Nephron (organoid): ENCODE measurements at regions not wholly inside any gene's neighbourhood (a gene's known extent, or its start where the extent isn't known, plus 50 kb on each side); places are given as distances from the start of the nearest gene placed in this dataset.
A peak's percentile ranks its signal among the peaks of the same experiment; 100 is the strongest.

ENCODE experiments used
- H3K27ac Mint-ChIP-seq, 3 experiments: 2 replicates each; pipeline ENCODE4 v1.8.0; 2020; ENCODE audit warnings: mixed read lengths in 3 of 3, mild to moderate bottlenecking in 2 of 3, moderate library complexity in 1 of 3
- H3K27me3 Mint-ChIP-seq: 2 replicates; pipeline ENCODE4 v1.8.0; 2021; ENCODE audit warnings: low read depth, mild to moderate bottlenecking, moderate library complexity, mixed read lengths
- H3K36me3 Mint-ChIP-seq: 2 replicates; pipeline ENCODE4 v1.8.0; 2020; ENCODE audit warnings: low read depth, mixed read lengths
- H3K4me1 Mint-ChIP-seq: 2 replicates; pipeline ENCODE4 v1.8.0; 2020; ENCODE audit warnings: mixed read lengths
- H3K4me3 Mint-ChIP-seq, 3 experiments: 2 replicates each; pipeline ENCODE4 v1.8.0; 2020; ENCODE audit warnings: mild to moderate bottlenecking in 3 of 3, mixed read lengths in 3 of 3, moderate library complexity in 2 of 3
- H3K9me3 Mint-ChIP-seq: 2 replicates; pipeline ENCODE4 v1.8.0; 2020; ENCODE audit warnings: mixed read lengths
- TF ChIP-seq, protein P1 (sequence below), 3 experiments: fragments of 200-600 bp; sonication (generic); IDR thresholded peaks; one replicate each; pipeline ENCODE4 v1.5.0; 2021; ENCODE audit warnings: antibody characterized with exemption in 3 of 3; ENCODE audit not compliant: unreplicated experiment in 3 of 3

DNA sequence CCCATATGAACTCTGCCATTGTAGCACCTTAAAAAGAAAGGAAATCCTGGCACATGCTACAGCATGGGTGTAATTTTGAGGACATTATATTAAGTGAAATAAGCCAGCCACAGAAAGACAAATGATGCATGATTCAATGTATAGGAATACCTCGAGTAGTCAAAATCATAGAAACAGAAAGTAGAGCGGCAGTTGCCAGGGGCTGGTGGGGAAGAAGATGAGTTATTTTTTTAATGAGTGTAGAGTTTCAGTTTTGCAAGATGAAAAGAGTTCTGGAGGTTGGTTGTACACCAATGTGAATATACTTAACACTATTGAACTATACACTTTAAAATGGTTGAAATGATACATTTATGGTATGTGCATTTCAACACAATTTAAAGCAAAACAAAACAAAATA lies 133.0 kb downstream of the ZDHHC21 start:
- Mint-ChIP-seq H3K4me3 (no peak overlapping the region), H3K27me3 (peaks cover 8% of the 10 kb centered on the region), H3K4me1 (peaks cover 18% of the 10 kb centered on the region), H3K27ac (no peak overlapping the region), H3K9me3 (no peaks in the 10 kb centered on the region), H3K36me3 (no peaks in the 10 kb centered on the region)
- TF ChIP-seq, protein P1, sequence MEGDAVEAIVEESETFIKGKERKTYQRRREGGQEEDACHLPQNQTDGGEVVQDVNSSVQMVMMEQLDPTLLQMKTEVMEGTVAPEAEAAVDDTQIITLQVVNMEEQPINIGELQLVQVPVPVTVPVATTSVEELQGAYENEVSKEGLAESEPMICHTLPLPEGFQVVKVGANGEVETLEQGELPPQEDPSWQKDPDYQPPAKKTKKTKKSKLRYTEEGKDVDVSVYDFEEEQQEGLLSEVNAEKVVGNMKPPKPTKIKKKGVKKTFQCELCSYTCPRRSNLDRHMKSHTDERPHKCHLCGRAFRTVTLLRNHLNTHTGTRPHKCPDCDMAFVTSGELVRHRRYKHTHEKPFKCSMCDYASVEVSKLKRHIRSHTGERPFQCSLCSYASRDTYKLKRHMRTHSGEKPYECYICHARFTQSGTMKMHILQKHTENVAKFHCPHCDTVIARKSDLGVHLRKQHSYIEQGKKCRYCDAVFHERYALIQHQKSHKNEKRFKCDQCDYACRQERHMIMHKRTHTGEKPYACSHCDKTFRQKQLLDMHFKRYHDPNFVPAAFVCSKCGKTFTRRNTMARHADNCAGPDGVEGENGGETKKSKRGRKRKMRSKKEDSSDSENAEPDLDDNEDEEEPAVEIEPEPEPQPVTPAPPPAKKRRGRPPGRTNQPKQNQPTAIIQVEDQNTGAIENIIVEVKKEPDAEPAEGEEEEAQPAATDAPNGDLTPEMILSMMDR (IDR thresholded peaks at IDR 0.05; ENCODE audit: unreplicated experiment in 3 of 3): no peak

DNA sequence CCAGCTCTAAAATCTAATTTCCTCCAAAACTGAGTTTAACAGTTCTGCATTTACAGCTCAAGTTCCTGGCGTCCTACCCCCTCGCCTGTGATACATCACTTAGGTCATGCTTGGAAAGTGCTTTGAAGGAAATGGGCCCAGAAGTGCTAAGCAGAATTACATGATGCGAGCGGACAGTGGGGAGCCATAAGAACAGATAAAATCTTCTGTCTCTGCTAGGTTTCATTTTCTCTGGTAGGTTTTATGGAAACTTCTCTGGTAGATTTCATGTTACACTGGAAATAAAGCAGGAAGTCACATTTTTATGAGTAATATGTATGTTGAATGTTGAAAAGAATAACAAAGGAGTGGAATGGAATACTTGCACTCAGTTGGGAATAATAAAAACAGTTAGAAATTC lies 138.3 kb downstream of the ZDHHC21 start:
- Mint-ChIP-seq H3K27me3 (peaks cover 4% of the 10 kb centered on the region), H3K36me3 (no peaks in the 10 kb centered on the region), H3K27ac (peak overlapping the region; percentile 69 to 79 (median 71)), H3K9me3 (no peaks in the 10 kb centered on the region), H3K4me3 (no peak overlapping the region), H3K4me1 (peaks cover 7% of the 10 kb centered on the region)
- TF ChIP-seq, protein P1 (IDR thresholded peaks at IDR 0.05; ENCODE audit: unreplicated experiment in 3 of 3): no peak

DNA sequence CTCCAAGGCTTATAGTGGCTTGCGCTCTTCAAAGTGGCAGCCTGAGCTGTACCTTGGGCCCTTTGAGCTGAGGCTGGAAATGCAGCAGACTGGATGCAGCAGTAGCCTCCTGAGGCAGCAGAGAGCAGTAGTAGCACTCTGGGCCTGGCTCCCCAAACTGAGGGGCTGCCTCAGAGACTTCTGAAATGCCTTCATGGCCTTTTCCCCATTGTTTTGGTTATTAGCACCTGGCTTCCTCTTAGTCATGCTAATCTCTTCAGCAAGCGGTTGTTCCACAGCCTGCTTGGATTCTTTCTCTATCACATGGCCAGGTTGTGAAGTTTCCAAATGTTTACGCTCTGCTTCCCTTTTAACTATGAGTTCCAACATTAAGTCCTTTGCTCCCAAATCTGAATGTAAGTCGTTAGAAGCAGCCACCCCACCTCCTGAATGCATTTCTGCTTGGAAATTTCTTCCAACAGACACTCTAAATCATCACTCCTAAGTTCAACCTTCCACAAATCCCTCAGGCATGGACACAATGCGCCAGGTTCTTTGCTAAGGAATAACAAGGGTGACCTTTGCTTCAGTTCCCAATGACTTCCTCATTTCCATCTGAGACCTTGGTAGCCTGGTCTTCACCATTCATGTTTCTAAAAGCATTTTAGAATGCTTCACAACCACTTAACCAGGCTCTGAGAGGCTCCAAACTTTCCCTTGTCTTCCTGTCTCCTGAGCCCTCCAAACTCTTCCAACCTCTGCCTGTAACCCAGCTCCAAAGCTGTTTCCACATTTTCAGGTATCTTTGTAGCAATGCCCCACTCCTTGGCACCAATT lies 145.8 kb downstream of the ZDHHC21 start:
- Mint-ChIP-seq H3K27me3 (no peaks in the 10 kb centered on the region), H3K4me1 (no peaks in the 10 kb centered on the region), H3K27ac (no peak overlapping the region), H3K9me3 (no peaks in the 10 kb centered on the region), H3K36me3 (no peaks in the 10 kb centered on the region), H3K4me3 (no peak overlapping the region)
- TF ChIP-seq, protein P1 (IDR thresholded peaks at IDR 0.05; ENCODE audit: unreplicated experiment in 3 of 3): no peak

DNA sequence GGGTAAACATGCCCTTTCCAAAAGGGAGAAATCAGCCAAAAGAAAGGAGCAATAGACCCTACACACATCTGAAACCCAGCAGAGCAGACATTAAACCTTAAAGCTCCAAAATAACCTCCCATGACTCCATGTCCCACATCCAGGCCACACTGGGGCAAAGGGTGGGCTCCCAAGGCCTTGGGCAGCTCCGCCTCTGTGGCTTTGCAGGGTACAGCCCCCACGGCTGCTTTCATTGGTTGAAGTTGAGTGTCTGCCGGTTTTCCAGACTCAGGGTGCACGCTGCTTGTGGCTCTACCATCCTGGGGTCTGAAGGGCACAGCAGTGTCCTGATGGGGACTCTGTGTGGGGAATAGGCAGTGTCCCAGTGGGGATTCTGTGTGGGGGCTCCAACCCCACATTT lies 146.5 kb downstream of the ZDHHC21 start:
- Mint-ChIP-seq H3K9me3 (no peaks in the 10 kb centered on the region), H3K27me3 (no peaks in the 10 kb centered on the region), H3K27ac (no peak overlapping the region), H3K36me3 (no peaks in the 10 kb centered on the region), H3K4me3 (no peak overlapping the region), H3K4me1 (no peaks in the 10 kb centered on the region)
- TF ChIP-seq, protein P1 (IDR thresholded peaks at IDR 0.05; ENCODE audit: unreplicated experiment in 3 of 3): no peak

DNA sequence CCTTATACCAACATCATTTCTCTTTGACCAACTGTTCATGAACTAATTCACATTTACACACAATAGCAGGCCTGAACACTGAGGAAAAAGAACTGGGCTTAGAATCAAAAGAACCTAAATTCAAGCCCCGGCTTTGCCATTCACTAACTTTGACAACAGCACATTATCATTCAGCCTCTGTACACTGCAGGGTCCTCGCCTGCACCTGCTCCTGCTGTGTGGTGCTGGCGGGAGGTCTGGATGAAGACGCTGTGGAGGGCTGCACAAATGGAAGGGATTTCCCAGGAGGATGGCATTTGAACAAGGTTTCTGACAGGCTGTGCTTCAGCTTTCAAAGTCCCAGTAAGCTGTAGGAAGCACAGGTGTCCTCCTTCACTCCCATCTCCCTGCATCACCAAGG lies 151.2 kb downstream of the ZDHHC21 start:
- Mint-ChIP-seq H3K27ac (no peak overlapping the region), H3K9me3 (no peaks in the 10 kb centered on the region), H3K4me1 (no peaks in the 10 kb centered on the region), H3K4me3 (no peak overlapping the region), H3K27me3 (no peaks in the 10 kb centered on the region), H3K36me3 (no peaks in the 10 kb centered on the region)
- TF ChIP-seq, protein P1 (IDR thresholded peaks at IDR 0.05; ENCODE audit: unreplicated experiment in 3 of 3): no peak

DNA sequence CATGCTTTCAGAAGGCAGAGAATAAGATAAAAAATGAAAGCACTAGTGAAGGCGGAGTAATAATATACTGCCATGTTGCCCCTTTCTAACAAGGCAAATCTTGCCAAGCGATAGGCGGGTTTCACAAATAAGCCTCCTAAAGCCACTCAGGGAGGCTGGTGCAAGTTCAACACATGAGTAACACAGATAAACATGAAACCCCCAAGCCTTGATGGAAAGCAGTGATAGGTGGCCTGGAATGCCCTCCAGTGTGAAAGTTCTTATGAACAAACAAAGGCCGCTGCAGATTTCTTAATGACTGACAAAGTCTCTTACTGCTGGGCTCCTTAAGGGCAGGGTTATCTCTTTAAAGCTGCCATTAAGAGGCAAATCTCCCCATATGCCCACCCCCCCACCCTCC lies 154.7 kb downstream of the ZDHHC21 start:
- H3K9me3 Mint-ChIP-seq: no peaks in the 10 kb centered on the region
- no peak overlapping the region for H3K4me3 Mint-ChIP-seq
- peaks cover 16% of the 10 kb centered on the region for H3K4me1 Mint-ChIP-seq
- no peak overlapping the region for H3K27ac Mint-ChIP-seq
- H3K27me3 Mint-ChIP-seq: peaks cover 13% of the 10 kb centered on the region
- TF ChIP-seq, protein P1 (IDR thresholded peaks at IDR 0.05; ENCODE audit: unreplicated experiment in 3 of 3): no peak
- H3K36me3 Mint-ChIP-seq: no peaks in the 10 kb centered on the region
